ENCODE measurements at regions not wholly inside any gene's neighbourhood (a gene's known extent, or its start where the extent isn't known, plus 50 kb on each side); places are given as distances from the start of the nearest gene placed in this dataset.

DNA sequence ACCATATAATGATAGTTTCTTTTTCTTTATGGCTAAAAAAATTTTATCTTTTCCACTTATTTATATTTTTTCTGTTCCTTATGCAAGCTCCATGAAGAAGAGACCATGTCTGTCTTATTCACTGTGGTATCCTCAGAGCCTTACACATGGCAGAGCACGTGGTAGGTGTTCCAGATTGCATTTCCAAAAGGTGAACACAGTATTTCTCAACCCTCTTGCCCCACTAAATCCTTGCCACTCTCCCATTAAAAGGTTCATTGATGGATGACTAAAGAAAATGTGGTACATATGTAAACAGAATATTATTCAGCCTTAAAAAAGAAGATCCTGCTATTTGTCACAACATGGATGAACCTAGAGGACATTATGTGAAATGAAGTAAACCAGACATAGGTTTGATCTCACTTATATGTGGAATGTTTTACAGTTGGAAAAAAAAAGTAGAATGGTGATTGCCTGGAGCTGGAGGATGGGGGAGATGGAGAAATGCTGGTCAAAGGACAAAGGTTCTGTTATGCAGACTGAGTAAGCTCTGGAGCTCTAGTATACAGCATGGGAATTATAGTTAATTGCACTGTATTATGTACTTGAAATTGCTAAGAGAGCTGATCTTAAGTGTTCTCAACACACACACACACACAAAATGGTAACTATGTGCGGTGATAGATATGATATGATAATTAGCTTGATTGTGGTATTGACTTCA, 266.7 kb downstream of the CNTN3 start:
- Histone ChIP-seq H2BK120ac (ENCODE audit: insufficient read depth, low read length, poor library complexity) (no peak overlapping the region), H3K4me2 (ENCODE audit: low read length) (no peak overlapping the region), H2AK5ac (ENCODE audit: low read length) (no peak overlapping the region), H2BK5ac (ENCODE audit: low read depth, low read length, poor library complexity) (no peak overlapping the region), H3K18ac (ENCODE audit: low read length) (no peak overlapping the region), H3K4me1 (ENCODE audit: control insufficient read depth in 1 of 2, insufficient read depth in 2 of 2, low read length in 2 of 2) (no peaks in the 10 kb centered on the region), H3K4me3 (ENCODE audit: low read depth, low read length) (no peak overlapping the region), H4K8ac (ENCODE audit: low read depth, low read length) (no peak overlapping the region), H3K14ac (ENCODE audit: low read length) (no peak overlapping the region), H3K9me3 (ENCODE audit: insufficient read depth, low read depth, low read length) (no peaks in the 10 kb centered on the region), H3K36me3 (ENCODE audit: control insufficient read depth in 1 of 2, insufficient read depth in 2 of 2, low read length in 2 of 2) (no peaks in the 10 kb centered on the region), H3K27ac (ENCODE audit: low read depth, low read length) (no peak overlapping the region), H2BK12ac (ENCODE audit: low read length) (no peak overlapping the region), H4K12ac (ENCODE audit: low read depth, low read length) (no peak overlapping the region), H3K79me1 (ENCODE audit: low read length) (no peaks in the 10 kb centered on the region), H3K4ac (ENCODE audit: low read depth, low read length) (no peak overlapping the region), H3K79me2 (ENCODE audit: control insufficient read depth, insufficient read depth, low read length, poor library complexity) (no peaks in the 10 kb centered on the region), H3K27me3 (ENCODE audit: insufficient read depth, low read length) (no peaks in the 10 kb centered on the region), H3K9ac (ENCODE audit: low read length) (no peak overlapping the region), H2AFZ (ENCODE audit: insufficient read depth, low read length, poor library complexity) (no peak overlapping the region), H4K91ac (ENCODE audit: low read depth, low read length) (no peak overlapping the region), H3K23ac (ENCODE audit: low read length) (no peak overlapping the region)
- no CpG with 5 or more reads among the region's 2 CpGs for WGBS (ENCODE audit: extremely low coverage, insufficient coverage, insufficient read length)
- no peak for DNase-seq

DNA sequence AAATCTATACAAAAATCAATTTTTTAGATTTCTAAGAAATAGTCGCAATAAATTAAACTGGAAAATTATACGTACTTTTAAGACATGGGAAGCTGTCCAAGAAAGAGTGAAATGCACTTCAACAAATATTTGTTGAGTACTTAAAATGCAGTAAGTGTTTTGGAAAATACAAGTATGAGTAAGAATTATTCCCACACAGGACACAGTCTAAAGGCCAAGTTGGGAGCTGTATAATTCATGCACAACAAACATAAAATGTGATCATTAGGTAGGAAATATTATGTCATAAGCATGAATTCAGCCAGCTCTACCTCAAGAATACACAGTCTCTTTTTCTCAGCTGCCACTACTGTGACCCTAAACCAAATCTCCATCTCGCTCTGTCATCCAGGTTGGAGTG, 267.6 kb downstream of the CNTN3 start:
- Histone ChIP-seq H4K91ac (ENCODE audit: low read depth, low read length) (no peak overlapping the region), H3K23ac (ENCODE audit: low read length) (no peak overlapping the region), H3K9me3 (ENCODE audit: insufficient read depth, low read depth, low read length) (no peaks in the 10 kb centered on the region), H2AK5ac (ENCODE audit: low read length) (no peak overlapping the region), H2AFZ (ENCODE audit: insufficient read depth, low read length, poor library complexity) (no peak overlapping the region), H4K8ac (ENCODE audit: low read depth, low read length) (no peak overlapping the region), H2BK120ac (ENCODE audit: insufficient read depth, low read length, poor library complexity) (no peak overlapping the region), H3K27me3 (ENCODE audit: insufficient read depth, low read length) (no peaks in the 10 kb centered on the region), H2BK5ac (ENCODE audit: low read depth, low read length, poor library complexity) (no peak overlapping the region), H3K14ac (ENCODE audit: low read length) (no peak overlapping the region), H3K9ac (ENCODE audit: low read length) (no peak overlapping the region), H3K4ac (ENCODE audit: low read depth, low read length) (no peak overlapping the region), H3K79me1 (ENCODE audit: low read length) (no peaks in the 10 kb centered on the region), H3K4me2 (ENCODE audit: low read length) (no peak overlapping the region), H3K4me3 (ENCODE audit: low read depth, low read length) (no peak overlapping the region), H3K4me1 (ENCODE audit: control insufficient read depth in 1 of 2, insufficient read depth in 2 of 2, low read length in 2 of 2) (no peaks in the 10 kb centered on the region), H2BK12ac (ENCODE audit: low read length) (no peak overlapping the region), H3K79me2 (ENCODE audit: control insufficient read depth, insufficient read depth, low read length, poor library complexity) (no peaks in the 10 kb centered on the region), H3K18ac (ENCODE audit: low read length) (no peak overlapping the region), H3K36me3 (ENCODE audit: control insufficient read depth in 1 of 2, insufficient read depth in 2 of 2, low read length in 2 of 2) (no peaks in the 10 kb centered on the region), H4K12ac (ENCODE audit: low read depth, low read length) (no peak overlapping the region), H3K27ac (ENCODE audit: low read depth, low read length) (no peak overlapping the region)
- DNase-seq, result no peak
- no CpG with 5 or more reads among the region's 3 CpGs for WGBS (ENCODE audit: extremely low coverage, insufficient coverage, insufficient read length)

DNA sequence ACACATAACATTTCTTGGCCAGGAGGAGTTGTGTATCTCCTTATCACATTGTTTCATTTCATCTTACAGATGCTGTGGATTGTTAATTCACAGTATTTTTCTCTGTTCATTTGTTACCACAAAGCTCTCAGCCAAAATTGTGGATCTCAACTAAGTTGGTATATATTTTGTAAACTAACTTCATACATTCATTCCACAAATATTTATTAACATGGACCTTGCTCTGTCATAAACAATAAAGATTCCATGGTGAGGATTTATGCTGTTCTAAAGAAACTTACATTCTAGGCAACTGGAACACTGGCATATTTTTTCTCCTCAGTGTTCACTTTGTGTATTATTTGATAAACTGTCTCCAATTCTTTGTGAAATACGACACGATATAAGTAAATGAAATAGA, 268.8 kb downstream of the CNTN3 start:
- Histone ChIP-seq H4K12ac (ENCODE audit: low read depth, low read length) (no peak overlapping the region), H3K4me2 (ENCODE audit: low read length) (no peak overlapping the region), H2AFZ (ENCODE audit: insufficient read depth, low read length, poor library complexity) (no peak overlapping the region), H3K4me1 (ENCODE audit: control insufficient read depth in 1 of 2, insufficient read depth in 2 of 2, low read length in 2 of 2) (no peaks in the 10 kb centered on the region), H4K8ac (ENCODE audit: low read depth, low read length) (no peak overlapping the region), H2BK12ac (ENCODE audit: low read length) (no peak overlapping the region), H3K18ac (ENCODE audit: low read length) (no peak overlapping the region), H3K9ac (ENCODE audit: low read length) (no peak overlapping the region), H3K4ac (ENCODE audit: low read depth, low read length) (no peak overlapping the region), H3K36me3 (ENCODE audit: control insufficient read depth in 1 of 2, insufficient read depth in 2 of 2, low read length in 2 of 2) (no peaks in the 10 kb centered on the region), H3K4me3 (ENCODE audit: low read depth, low read length) (no peak overlapping the region), H3K27me3 (ENCODE audit: insufficient read depth, low read length) (no peaks in the 10 kb centered on the region), H4K91ac (ENCODE audit: low read depth, low read length) (no peak overlapping the region), H2BK5ac (ENCODE audit: low read depth, low read length, poor library complexity) (no peak overlapping the region), H3K9me3 (ENCODE audit: insufficient read depth, low read depth, low read length) (no peaks in the 10 kb centered on the region), H2AK5ac (ENCODE audit: low read length) (no peak overlapping the region), H3K79me1 (ENCODE audit: low read length) (no peaks in the 10 kb centered on the region), H3K27ac (ENCODE audit: low read depth, low read length) (no peak overlapping the region), H3K14ac (ENCODE audit: low read length) (no peak overlapping the region), H3K23ac (ENCODE audit: low read length) (no peak overlapping the region), H2BK120ac (ENCODE audit: insufficient read depth, low read length, poor library complexity) (no peak overlapping the region), H3K79me2 (ENCODE audit: control insufficient read depth, insufficient read depth, low read length, poor library complexity) (no peaks in the 10 kb centered on the region)
- DNase-seq, result no peak
- no CpG with 5 or more reads among the region's 2 CpGs for WGBS (ENCODE audit: extremely low coverage, insufficient coverage, insufficient read length)

- H3K4me1 ChIP-seq (ENCODE audit: control insufficient read depth in 1 of 2, insufficient read depth in 2 of 2, low read length in 2 of 2), result no peaks in the 10 kb centered on the region
- H3K27me3 ChIP-seq (ENCODE audit: insufficient read depth, low read length), result no peaks in the 10 kb centered on the region
- H3K36me3 ChIP-seq (ENCODE audit: control insufficient read depth in 1 of 2, insufficient read depth in 2 of 2, low read length in 2 of 2), result no peaks in the 10 kb centered on the region
- no peak overlapping the region for H3K18ac ChIP-seq (ENCODE audit: low read length)
- no peak overlapping the region for H3K23ac ChIP-seq (ENCODE audit: low read length)
- H3K9ac ChIP-seq (ENCODE audit: low read length), result no peak overlapping the region
- no peak overlapping the region for H3K4me2 ChIP-seq (ENCODE audit: low read length)
- no peak overlapping the region for H2BK5ac ChIP-seq (ENCODE audit: low read depth, low read length, poor library complexity)
- DNase-seq, result no peak
- no peak overlapping the region for H4K12ac ChIP-seq (ENCODE audit: low read depth, low read length)
- no peak overlapping the region for H3K27ac ChIP-seq (ENCODE audit: low read depth, low read length)
- H2AFZ ChIP-seq (ENCODE audit: insufficient read depth, low read length, poor library complexity), result no peak overlapping the region
- H3K14ac ChIP-seq (ENCODE audit: low read length), result no peak overlapping the region
- H4K91ac ChIP-seq (ENCODE audit: low read depth, low read length), result no peak overlapping the region
- H3K79me1 ChIP-seq (ENCODE audit: low read length), result no peaks in the 10 kb centered on the region
- no peak overlapping the region for H3K4me3 ChIP-seq (ENCODE audit: low read depth, low read length)
- no peak overlapping the region for H3K4ac ChIP-seq (ENCODE audit: low read depth, low read length)
- H2BK120ac ChIP-seq (ENCODE audit: insufficient read depth, low read length, poor library complexity), result no peak overlapping the region
- H2AK5ac ChIP-seq (ENCODE audit: low read length), result no peak overlapping the region
- H2BK12ac ChIP-seq (ENCODE audit: low read length), result no peak overlapping the region
- no peaks in the 10 kb centered on the region for H3K9me3 ChIP-seq (ENCODE audit: insufficient read depth, low read depth, low read length)
- no CpG with 5 or more reads among the region's 3 CpGs for WGBS (ENCODE audit: extremely low coverage, insufficient coverage, insufficient read length)
- H4K8ac ChIP-seq (ENCODE audit: low read depth, low read length), result no peak overlapping the region
- H3K79me2 ChIP-seq (ENCODE audit: control insufficient read depth, insufficient read depth, low read length, poor library complexity), result no peaks in the 10 kb centered on the region
These were observed 269.5 kb downstream of the CNTN3 start for GRCh38 chr3:74344865-74345440.

Data from trophoblast cell (in vitro differentiated cells and primary cell).